PC-9 (cell line): ENCODE measurements at regions not wholly inside any gene's neighbourhood (a gene's known extent, or its start where the extent isn't known, plus 50 kb on each side); places are given as distances from the start of the nearest gene placed in this dataset.

Source experiments
- BruUV-seq: library from RNA; stranded (reverse); fragments of 400-500 nt; replicated peaks from 2 replicates; lab custom pipeline; 2021; lab: Mats Ljungman, UMichigan
- CTCF ChIA-PET: fragments of 300-600 bp; sonication (Branson Sonifier 250); formaldehyde crosslinking; loops from one replicate; lab custom pipeline; 2022; ENCODE audit warnings: antibody characterized with exemption; lab: Charles Lee
- POLR2A ChIA-PET: fragments of 300-600 bp; sonication (Branson Sonifier 250); formaldehyde crosslinking; loops from one replicate; lab custom pipeline; 2022; ENCODE audit warnings: antibody characterized with exemption; ENCODE audit not compliant: unreplicated experiment; lab: Charles Lee
- DNase-seq, 2 experiments: peaks; one replicate each; pipeline versions ENCODE4 v3.0.0 to v3.0.0-alpha.2; 2015 to 2022; ENCODE audit warnings: mixed read lengths in 1 of 2
- H2AFZ ChIP-seq: fragments of 200-600 bp; sonication (generic); 2 replicates; pipeline ENCODE4 v1.8.1; 2017; ENCODE audit warnings: antibody characterized with exemption
- H3F3A ChIP-seq: fragments of 200-600 bp; sonication (generic); 2 replicates; pipeline ENCODE4 v1.8.1; 2017; ENCODE audit warnings: antibody characterized with exemption, mild to moderate bottlenecking, low read depth; ENCODE audit not compliant: insufficient read depth
- H3K27ac ChIP-seq: fragments of 200-600 bp; sonication (generic); 2 replicates; pipeline ENCODE4 v1.6.1; 2016; ENCODE audit warnings: mixed run types
- H3K27me3 ChIP-seq: fragments of 200-600 bp; sonication (generic); 2 replicates; pipeline ENCODE4 v1.6.1; 2016; ENCODE audit warnings: low read depth, mixed run types; ENCODE audit not compliant: insufficient read depth
- H3K36me3 ChIP-seq: fragments of 200-600 bp; sonication (generic); 2 replicates; pipeline ENCODE4 v1.6.1; 2016; ENCODE audit warnings: low read depth, mixed run types
- H3K4me1 ChIP-seq: fragments of 200-600 bp; sonication (generic); replicated peaks from 2 replicates; pipeline ENCODE4 v1.6.1; 2016; ENCODE audit warnings: mixed run types; ENCODE audit not compliant: insufficient read depth
- H3K4me2 ChIP-seq: fragments of 200-600 bp; sonication (generic); 2 replicates; pipeline ENCODE4 v1.6.1; 2017; ENCODE audit warnings: mixed run types
- H3K4me3 ChIP-seq: fragments of 200-600 bp; sonication (generic); 2 replicates; pipeline ENCODE4 v1.6.1; 2016; ENCODE audit warnings: mixed run types
- H3K79me2 ChIP-seq: fragments of 200-600 bp; sonication (generic); 2 replicates; pipeline ENCODE4 v1.6.1; 2017; ENCODE audit warnings: low read depth, mixed run types
- H3K9me2 ChIP-seq: fragments of 200-600 bp; sonication (generic); 2 replicates; pipeline ENCODE4 v1.8.1; 2017; ENCODE audit warnings: mild to moderate bottlenecking; ENCODE audit not compliant: insufficient read depth
- H3K9me3 ChIP-seq: fragments of 200-600 bp; sonication (generic); 2 replicates; pipeline ENCODE4 v1.8.1; 2016; ENCODE audit warnings: low read depth; ENCODE audit not compliant: insufficient read depth
- H4K20me1 ChIP-seq: fragments of 200-600 bp; sonication (generic); 2 replicates; pipeline ENCODE4 v1.8.1; 2017; ENCODE audit not compliant: insufficient read depth
- EZH2 ChIP-seq: fragments of 200-600 bp; sonication (generic); IDR thresholded peaks from 2 replicates; pipeline ENCODE4 v1.8.0; 2017; ENCODE audit warnings: antibody characterized with exemption, low read depth
- intact Hi-C: fragments of 100-400 bp; cut with micrococcal nuclease; formaldehyde crosslinking; loops from one replicate; pipeline ENCODE4 v1.10.0; 2022; ENCODE audit not compliant: unreplicated experiment
- TF ChIP-seq, protein P1 (sequence below): fragments of 200-600 bp; sonication (generic); conservative IDR thresholded peaks from 2 replicates; pipeline ENCODE4 v1.6.1; 2017; ENCODE audit warnings: mixed run types, antibody characterized with exemption, mild to moderate bottlenecking, moderate library complexity

- no peak for TF ChIP-seq EZH2
- TF ChIP-seq, protein P1, sequence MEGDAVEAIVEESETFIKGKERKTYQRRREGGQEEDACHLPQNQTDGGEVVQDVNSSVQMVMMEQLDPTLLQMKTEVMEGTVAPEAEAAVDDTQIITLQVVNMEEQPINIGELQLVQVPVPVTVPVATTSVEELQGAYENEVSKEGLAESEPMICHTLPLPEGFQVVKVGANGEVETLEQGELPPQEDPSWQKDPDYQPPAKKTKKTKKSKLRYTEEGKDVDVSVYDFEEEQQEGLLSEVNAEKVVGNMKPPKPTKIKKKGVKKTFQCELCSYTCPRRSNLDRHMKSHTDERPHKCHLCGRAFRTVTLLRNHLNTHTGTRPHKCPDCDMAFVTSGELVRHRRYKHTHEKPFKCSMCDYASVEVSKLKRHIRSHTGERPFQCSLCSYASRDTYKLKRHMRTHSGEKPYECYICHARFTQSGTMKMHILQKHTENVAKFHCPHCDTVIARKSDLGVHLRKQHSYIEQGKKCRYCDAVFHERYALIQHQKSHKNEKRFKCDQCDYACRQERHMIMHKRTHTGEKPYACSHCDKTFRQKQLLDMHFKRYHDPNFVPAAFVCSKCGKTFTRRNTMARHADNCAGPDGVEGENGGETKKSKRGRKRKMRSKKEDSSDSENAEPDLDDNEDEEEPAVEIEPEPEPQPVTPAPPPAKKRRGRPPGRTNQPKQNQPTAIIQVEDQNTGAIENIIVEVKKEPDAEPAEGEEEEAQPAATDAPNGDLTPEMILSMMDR, result no peak
- CTCF ChIA-PET, result no interaction called here
- H3K36me3 ChIP-seq, result no peaks in the 10 kb centered on the region
- H3K79me2 ChIP-seq, result no peaks in the 10 kb centered on the region
- H3K4me1 ChIP-seq, result no peaks in the 10 kb centered on the region
- H2AFZ ChIP-seq, result no peak overlapping the region
- H4K20me1 ChIP-seq, result no peaks in the 10 kb centered on the region
- no peaks in the 10 kb centered on the region for H3K9me3 ChIP-seq
- intact Hi-C loops, result no loop called here
- no peaks in the 10 kb centered on the region for H3K27me3 ChIP-seq
- no peak for DNase-seq
- POLR2A ChIA-PET, result no interaction called here
- H3K4me3 ChIP-seq, result no peak overlapping the region
- H3K27ac ChIP-seq, result no peak overlapping the region
- BruUV-seq, result no TSS peak
- H3F3A ChIP-seq, result no peaks in the 10 kb centered on the region
- peaks cover 7% of the 10 kb centered on the region for H3K9me2 ChIP-seq
- H3K4me2 ChIP-seq, result no peak overlapping the region
Measured at GRCh38 chr1:87829360-87829759, 500.7 kb downstream of the LMO4 start.

DNA sequence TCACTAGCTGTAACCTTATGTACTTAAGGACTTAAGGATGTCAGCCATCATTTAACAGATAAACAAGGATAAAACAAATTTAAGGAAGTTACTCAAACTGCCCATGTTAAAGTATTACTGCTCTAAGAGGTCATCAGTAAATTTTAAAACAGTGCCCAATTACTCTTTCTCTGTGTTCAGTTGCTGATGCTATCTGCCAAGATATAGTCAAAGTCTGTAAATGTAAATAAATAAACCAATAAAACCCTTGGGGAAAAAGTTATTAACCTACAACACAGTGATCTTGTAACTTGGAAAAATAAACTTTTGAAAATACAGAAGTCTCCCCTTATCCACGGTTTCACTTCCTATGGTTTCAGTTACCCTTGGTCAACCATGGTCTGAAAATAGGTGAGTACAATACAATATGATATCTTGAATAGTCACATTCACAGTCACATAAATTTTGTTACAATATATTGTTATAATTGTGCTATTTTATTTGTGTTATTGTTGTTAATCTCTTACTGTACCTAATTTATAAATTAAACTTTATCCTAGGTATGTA is 501.8 kb downstream of the LMO4 start:
- no peak for DNase-seq
- Histone ChIP-seq H3K9me3 (no peaks in the 10 kb centered on the region), H4K20me1 (no peaks in the 10 kb centered on the region), H3K4me2 (no peak overlapping the region), H3K4me3 (no peak overlapping the region), H3K79me2 (no peaks in the 10 kb centered on the region), H3K4me1 (0 out of 2 replicates have a peak, but pooled peaks cover 7% of the 10 kb centered on the region), H3K36me3 (no peaks in the 10 kb centered on the region), H3K9me2 (peaks cover 7% of the 10 kb centered on the region), H2AFZ (peak overlapping the region; percentile 6), H3K27ac (no peak overlapping the region), H3K27me3 (no peaks in the 10 kb centered on the region), H3F3A (no peaks in the 10 kb centered on the region)
- intact Hi-C loops, result no loop called here
- no TSS peak for BruUV-seq
- TF ChIP-seq, protein P1, result no peak
- TF ChIP-seq EZH2, result no peak
- ChIA-PET POLR2A (no interaction called here), CTCF (no interaction called here)

DNA sequence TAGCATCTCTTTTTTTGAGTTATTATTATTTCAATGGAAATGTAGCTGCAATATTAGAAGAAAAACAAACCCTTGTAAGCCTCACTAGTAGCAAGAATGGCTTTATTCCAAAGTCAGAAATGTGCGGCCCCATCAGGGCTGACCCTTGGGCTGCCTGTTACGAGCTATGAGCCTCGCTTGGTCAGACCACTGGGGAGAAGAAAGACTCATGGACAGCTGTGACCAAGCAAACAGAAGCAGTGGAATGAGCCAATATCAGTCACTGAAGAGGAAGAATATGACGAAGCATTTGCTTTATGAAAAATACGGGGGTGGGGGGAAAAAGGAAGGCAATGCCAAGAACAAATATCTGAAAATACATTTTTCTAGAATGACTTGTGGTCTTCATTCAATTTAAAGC is 504.5 kb downstream of the LMO4 start:
- Histone ChIP-seq H3K4me1 (0 out of 2 replicates have a peak, but pooled peaks cover 7% of the 10 kb centered on the region), H3K9me3 (no peaks in the 10 kb centered on the region), H3K4me2 (no peak overlapping the region), H3K9me2 (peaks cover 7% of the 10 kb centered on the region), H3K79me2 (no peaks in the 10 kb centered on the region), H3K27ac (no peak overlapping the region), H3K27me3 (no peaks in the 10 kb centered on the region), H2AFZ (no peak overlapping the region), H3K36me3 (no peaks in the 10 kb centered on the region), H3F3A (no peaks in the 10 kb centered on the region), H3K4me3 (no peak overlapping the region), H4K20me1 (no peaks in the 10 kb centered on the region)
- BruUV-seq, result no TSS peak
- POLR2A ChIA-PET, result no interaction called here
- intact Hi-C loops, result no loop called here
- TF ChIP-seq, protein P1, result no peak
- TF ChIP-seq EZH2, result no peak
- DNase-seq, result no peak
- CTCF ChIA-PET, result no interaction called here
